OCI-LY1 (cell line): ENCODE measurements at regions not wholly inside any gene's neighbourhood (a gene's known extent, or its start where the extent isn't known, plus 50 kb on each side); places are given as distances from the start of the nearest gene placed in this dataset.

Experiments used
- H2AFZ ChIP-seq: fragments of 200-600 bp; sonication (generic), shearing (Covaris generic); 2 replicates; pipeline ENCODE4 v1.6.0; 2014; ENCODE audit warnings: antibody characterized with exemption, mild to moderate bottlenecking, low read length
- H3F3A ChIP-seq: fragments of 200-600 bp; sonication (generic), shearing (Covaris generic); 2 replicates; pipeline ENCODE4 v1.6.0; 2014; ENCODE audit warnings: mild to moderate bottlenecking, antibody characterized with exemption, low read length, moderate library complexity; ENCODE audit not compliant: insufficient read depth
- H3K27ac ChIP-seq: fragments of 200-600 bp; sonication (generic); 2 replicates; pipeline ENCODE4 v1.5.1; 2014; ENCODE audit warnings: low read length, mixed run types, mild to moderate bottlenecking, low read depth; ENCODE audit not compliant: poor library complexity, severe bottlenecking
- H3K27me3 ChIP-seq: fragments of 200-600 bp; sonication (generic); 2 replicates; pipeline ENCODE4 v1.6.0; 2014; ENCODE audit warnings: antibody characterized with exemption, mild to moderate bottlenecking, low read length, moderate library complexity; ENCODE audit not compliant: insufficient read depth
- H3K36me3 ChIP-seq: fragments of 200-600 bp; sonication (generic); 2 replicates; pipeline ENCODE4 v1.6.1; 2014; ENCODE audit warnings: mild to moderate bottlenecking, antibody characterized with exemption, low read length, moderate library complexity, mixed read lengths; ENCODE audit not compliant: insufficient read depth
- H3K4me1 ChIP-seq: fragments of 200-600 bp; sonication (generic); 2 replicates; pipeline ENCODE4 v1.5.1; 2014; ENCODE audit warnings: mild to moderate bottlenecking, low read length, moderate library complexity; ENCODE audit not compliant: insufficient read depth, severe bottlenecking
- H3K4me2 ChIP-seq: fragments of 200-600 bp; sonication (generic), shearing (Covaris generic); 2 replicates; pipeline ENCODE4 v1.6.1; 2014; ENCODE audit warnings: low read length
- H3K4me3 ChIP-seq: fragments of 200-600 bp; sonication (generic); 2 replicates; pipeline ENCODE4 v1.5.1; 2014; ENCODE audit warnings: low read length, low read depth, mild to moderate bottlenecking, mixed read lengths; ENCODE audit not compliant: poor library complexity, severe bottlenecking
- H3K79me2 ChIP-seq: fragments of 200-600 bp; shearing (Covaris generic); 2 replicates; pipeline ENCODE4 v1.6.1; 2016; ENCODE audit warnings: mixed run types, low read length, mixed read lengths; ENCODE audit not compliant: insufficient read depth
- H3K9ac ChIP-seq: fragments of 200-600 bp; sonication (generic), shearing (Covaris generic); 2 replicates; pipeline ENCODE4 v1.6.1; 2014; ENCODE audit warnings: mild to moderate bottlenecking, low read length, mixed read lengths
- H3K9me2 ChIP-seq: fragments of 200-600 bp; sonication (generic), shearing (Covaris generic); 2 replicates; pipeline ENCODE4 v1.6.1; 2014; ENCODE audit warnings: low read depth, mild to moderate bottlenecking, low read length, mixed read lengths
- H3K9me3 ChIP-seq: fragments of 200-600 bp; shearing (Covaris generic); 2 replicates; pipeline ENCODE4 v1.6.1; 2014; ENCODE audit warnings: low read length, mixed read lengths
- H4K20me1 ChIP-seq: fragments of 200-600 bp; sonication (generic), shearing (Covaris generic); 2 replicates; pipeline ENCODE4 v1.6.0; 2016; ENCODE audit warnings: mild to moderate bottlenecking, low read length; ENCODE audit not compliant: insufficient read depth
- CTCF ChIP-seq: fragments of 200-600 bp; sonication (generic), shearing (Covaris generic); IDR thresholded peaks from 2 replicates; pipeline ENCODE4 v1.5.1; 2017; ENCODE audit warnings: mild to moderate bottlenecking, antibody characterized with exemption, low read length, moderate library complexity, mixed read lengths
- EZH2 ChIP-seq: fragments of 200-600 bp; sonication (generic), shearing (Covaris generic); IDR thresholded peaks from 2 replicates; pipeline ENCODE4 v1.8.0; 2017; ENCODE audit warnings: borderline replicate concordance, mixed run types, mild to moderate bottlenecking, antibody characterized with exemption, low read length, moderate library complexity, mixed read lengths

GRCh38 chr5:30809933-30810332 lies 383.6 kb upstream of the CDH6 start:
- no peak overlapping the region for H3K9ac ChIP-seq

GRCh38 chr5:30808996-30809395 lies 384.5 kb upstream of the CDH6 start:
- Histone ChIP-seq H3K27ac (no peak overlapping the region), H3K79me2 (no peaks in the 10 kb centered on the region), H3K4me2 (no peak overlapping the region), H3K36me3 (no peaks in the 10 kb centered on the region), H3K9ac (no peak overlapping the region), H3K4me1 (no peaks in the 10 kb centered on the region), H3K9me2 (no peaks in the 10 kb centered on the region), H2AFZ (no peak overlapping the region), H4K20me1 (no peaks in the 10 kb centered on the region), H3F3A (no peaks in the 10 kb centered on the region), H3K4me3 (no peak overlapping the region), H3K9me3 (no peaks in the 10 kb centered on the region), H3K27me3 (no peaks in the 10 kb centered on the region)
- TF ChIP-seq CTCF (no peak), EZH2 (no peak)

More at GRCh38 chr5:30809933-30810332, 383.6 kb upstream of the CDH6 start:
- no peaks in the 10 kb centered on the region for H3F3A ChIP-seq
- H3K9me2 ChIP-seq, result no peaks in the 10 kb centered on the region
- no peaks in the 10 kb centered on the region for H4K20me1 ChIP-seq
- no peaks in the 10 kb centered on the region for H3K36me3 ChIP-seq
- no peak overlapping the region for H2AFZ ChIP-seq
- no peak overlapping the region for H3K4me3 ChIP-seq
- no peak for TF ChIP-seq EZH2
- TF ChIP-seq CTCF, result no peak
- H3K79me2 ChIP-seq, result no peaks in the 10 kb centered on the region
- no peaks in the 10 kb centered on the region for H3K9me3 ChIP-seq
- no peaks in the 10 kb centered on the region for H3K4me1 ChIP-seq
- H3K27ac ChIP-seq, result no peak overlapping the region
- H3K4me2 ChIP-seq, result no peak overlapping the region
- no peaks in the 10 kb centered on the region for H3K27me3 ChIP-seq

- Histone ChIP-seq H3K27ac (no peak overlapping the region), H3K79me2 (no peaks in the 10 kb centered on the region), H3K4me3 (no peak overlapping the region), H3K27me3 (no peaks in the 10 kb centered on the region), H3K4me1 (no peaks in the 10 kb centered on the region), H3K4me2 (no peak overlapping the region), H3K9me2 (no peaks in the 10 kb centered on the region), H3F3A (no peaks in the 10 kb centered on the region), H3K36me3 (no peaks in the 10 kb centered on the region), H2AFZ (no peak overlapping the region), H4K20me1 (no peaks in the 10 kb centered on the region), H3K9me3 (no peaks in the 10 kb centered on the region), H3K9ac (no peak overlapping the region)
- no peak for TF ChIP-seq EZH2
- no peak for TF ChIP-seq CTCF
Observed at GRCh38 chr5:30804739-30805505, 388.6 kb upstream of the CDH6 start.
